ENCODE measurements at regions not wholly inside any gene's neighbourhood (a gene's known extent, or its start where the extent isn't known, plus 50 kb on each side); places are given as distances from the start of the nearest gene placed in this dataset.

DNA sequence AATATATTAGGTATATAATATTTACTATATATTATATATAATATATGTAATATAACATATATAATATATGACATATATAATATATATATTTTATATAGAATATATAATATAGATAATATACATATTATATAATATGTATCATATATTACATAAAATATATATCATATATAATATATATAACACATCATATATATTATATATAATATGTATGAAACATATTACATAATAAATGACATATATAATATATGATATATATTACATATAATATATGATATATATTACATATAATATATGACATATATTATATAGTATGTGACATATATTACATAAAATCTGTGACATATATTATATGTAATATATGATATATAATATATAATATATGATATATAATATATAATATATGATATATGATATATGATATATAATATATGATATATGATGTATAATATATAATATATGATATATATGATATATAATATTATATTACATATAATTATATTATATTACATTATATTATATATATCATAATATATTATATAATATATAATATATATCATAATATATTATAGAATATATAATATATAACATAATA is 119.5 kb upstream of the RIMBP3 start:
- TF ChIP-seq, protein P1, sequence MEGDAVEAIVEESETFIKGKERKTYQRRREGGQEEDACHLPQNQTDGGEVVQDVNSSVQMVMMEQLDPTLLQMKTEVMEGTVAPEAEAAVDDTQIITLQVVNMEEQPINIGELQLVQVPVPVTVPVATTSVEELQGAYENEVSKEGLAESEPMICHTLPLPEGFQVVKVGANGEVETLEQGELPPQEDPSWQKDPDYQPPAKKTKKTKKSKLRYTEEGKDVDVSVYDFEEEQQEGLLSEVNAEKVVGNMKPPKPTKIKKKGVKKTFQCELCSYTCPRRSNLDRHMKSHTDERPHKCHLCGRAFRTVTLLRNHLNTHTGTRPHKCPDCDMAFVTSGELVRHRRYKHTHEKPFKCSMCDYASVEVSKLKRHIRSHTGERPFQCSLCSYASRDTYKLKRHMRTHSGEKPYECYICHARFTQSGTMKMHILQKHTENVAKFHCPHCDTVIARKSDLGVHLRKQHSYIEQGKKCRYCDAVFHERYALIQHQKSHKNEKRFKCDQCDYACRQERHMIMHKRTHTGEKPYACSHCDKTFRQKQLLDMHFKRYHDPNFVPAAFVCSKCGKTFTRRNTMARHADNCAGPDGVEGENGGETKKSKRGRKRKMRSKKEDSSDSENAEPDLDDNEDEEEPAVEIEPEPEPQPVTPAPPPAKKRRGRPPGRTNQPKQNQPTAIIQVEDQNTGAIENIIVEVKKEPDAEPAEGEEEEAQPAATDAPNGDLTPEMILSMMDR (IDR thresholded peaks at IDR 0.05), result no peak
- no peak for TF ChIP-seq POLR2A (IDR thresholded peaks at IDR 0.05)
- no peak for TF ChIP-seq EP300 (IDR thresholded peaks at IDR 0.05)
- TF ChIP-seq POLR2AphosphoS5 (IDR thresholded peaks at IDR 0.05), result no peak
